Stimulated activated CD8-positive, alpha-beta memory T cell treated with anti-CD3 and anti-CD28 coated beads, Interleukin-4, amount 100 ng/mL, for 48 hours (primary cell): ENCODE measurements at regions not wholly inside any gene's neighbourhood (a gene's known extent, or its start where the extent isn't known, plus 50 kb on each side); places are given as distances from the start of the nearest gene placed in this dataset.
"Not testable (repeated sequence)": the region's sequence is repeated elsewhere in the genome, so short reads cannot be mapped to it uniquely, and the experiment has no call there.

Source experiments
- DNase-seq: peaks from one replicate; pipeline ENCODE4 v3.0.0-alpha.2; 2020

GRCh38 chr3:81170298-81170697 is 591.1 kb downstream of the GBE1 start:
- no peak for DNase-seq

GRCh38 chr3:81164806-81165205 is 596.6 kb downstream of the GBE1 start:
- DNase-seq = no peak

DNA sequence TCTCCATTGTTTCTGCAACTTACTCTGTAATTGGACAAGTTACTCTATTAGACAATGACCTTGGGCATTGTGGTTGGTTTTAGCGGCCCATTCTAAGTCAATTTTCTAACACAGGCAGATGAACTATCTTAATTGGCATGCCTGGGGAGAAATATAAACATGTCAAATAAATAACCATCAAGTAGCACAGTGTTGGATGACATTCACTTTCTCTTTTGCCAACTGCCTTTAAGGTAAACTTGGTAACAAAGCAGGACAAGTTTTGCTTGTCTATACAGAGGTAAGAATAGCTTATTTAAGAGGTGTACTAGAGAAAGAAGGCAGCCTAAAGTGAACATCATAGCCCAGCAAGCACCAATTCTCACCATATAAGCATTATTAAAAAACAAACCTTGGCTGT is 599.6 kb downstream of the GBE1 start:
- no peak for DNase-seq

DNA sequence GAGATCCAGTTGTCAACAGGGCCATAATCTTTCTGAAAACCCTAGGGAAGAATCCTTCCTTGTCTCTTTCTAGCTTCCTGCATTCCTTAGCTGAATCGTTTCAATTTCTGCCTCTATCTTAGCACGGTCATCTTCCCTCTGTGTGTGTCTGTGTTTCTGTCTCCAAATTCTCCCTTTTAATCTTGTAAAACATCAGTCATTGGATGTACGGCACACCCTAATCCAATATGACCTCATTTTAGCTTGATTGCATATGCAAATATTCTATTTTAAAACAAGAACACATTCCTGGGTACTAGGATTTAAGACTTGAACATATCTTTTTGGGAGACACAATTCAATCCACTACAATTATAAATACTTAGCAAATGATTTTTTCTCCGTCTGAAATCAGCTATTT is 600.3 kb downstream of the GBE1 start:
- no peak for DNase-seq

DNA sequence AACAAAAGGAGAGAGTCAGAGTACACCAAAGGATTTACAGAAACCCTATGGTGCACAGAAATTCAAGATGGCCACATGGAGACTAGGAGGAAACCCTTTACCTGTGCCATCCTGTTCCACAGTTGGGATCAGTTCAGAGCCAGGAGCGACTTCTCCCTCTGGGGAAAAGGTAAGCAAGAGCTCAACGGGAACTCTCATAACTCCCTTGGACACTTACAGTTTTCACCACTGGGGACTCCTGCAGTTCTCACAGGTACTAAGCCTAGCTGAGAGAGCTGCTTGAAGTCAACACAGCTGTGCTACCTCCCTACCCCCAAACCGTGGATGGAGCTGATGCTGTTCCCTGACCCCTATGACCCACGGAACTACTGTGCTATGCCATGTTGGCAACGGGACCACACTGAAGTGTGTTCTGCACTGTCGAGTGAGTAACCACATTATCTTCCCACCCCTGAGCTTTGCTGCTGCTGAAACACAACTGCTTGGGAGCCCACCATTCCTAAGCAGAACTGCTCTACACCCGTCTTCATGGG is 606.8 kb downstream of the GBE1 start:
- no peak for DNase-seq

- DNase-seq = no peak
These were observed 609.3 kb downstream of the GBE1 start for GRCh38 chr3:81152156-81152555.

DNA sequence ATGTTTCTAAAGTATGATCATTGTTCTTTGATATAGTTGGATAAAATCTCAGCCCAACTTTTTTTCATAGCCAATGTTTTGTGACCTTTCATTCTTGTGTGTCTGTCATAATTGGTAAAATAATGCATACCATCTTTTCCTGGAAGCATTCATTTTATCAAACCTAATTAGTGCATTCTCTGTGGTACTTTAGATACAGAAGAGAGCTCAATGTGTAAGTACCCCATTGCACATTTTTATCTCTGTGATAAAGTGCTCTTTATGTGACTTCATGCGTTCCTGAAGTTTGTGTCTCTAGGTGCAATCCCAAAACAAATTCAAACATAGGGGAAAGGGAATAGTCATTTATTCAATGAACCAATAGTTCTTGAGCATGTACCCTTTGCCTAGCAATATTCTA is 628.5 kb downstream of the GBE1 start:
- no peak for DNase-seq

DNA sequence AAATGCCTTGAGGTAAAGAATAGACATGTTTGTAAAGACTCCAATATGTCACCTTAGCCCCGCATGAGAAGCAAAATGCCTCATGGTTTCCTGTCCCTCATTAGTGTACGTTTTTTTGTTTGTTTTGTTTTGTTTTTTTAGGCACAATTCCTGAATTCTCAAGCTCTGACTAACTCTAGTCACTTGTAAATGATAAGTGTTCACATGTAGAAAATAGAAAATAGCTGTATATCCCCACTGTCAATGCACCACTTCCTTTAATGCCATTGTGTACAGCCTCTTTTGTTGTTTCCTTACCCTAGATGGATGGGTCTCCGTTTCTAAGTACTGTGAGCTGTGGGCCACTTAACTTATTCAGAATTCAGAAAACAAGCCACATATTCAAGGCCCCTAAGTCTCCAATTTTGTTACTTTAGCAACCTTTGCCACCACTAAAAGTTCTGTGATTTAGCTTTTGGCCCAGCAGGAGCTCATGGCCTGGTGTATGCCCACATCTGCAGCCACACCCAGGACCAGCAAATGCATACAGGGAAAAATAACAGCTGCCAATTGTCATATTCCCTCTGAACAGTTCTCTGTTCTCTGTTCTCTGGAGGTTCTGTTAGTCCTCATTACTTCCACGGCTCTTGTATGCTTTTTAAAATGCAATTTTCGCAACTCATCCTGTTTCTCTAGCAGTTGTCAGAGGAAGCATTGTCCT is 655.5 kb downstream of the GBE1 start:
- no peak for DNase-seq

DNA sequence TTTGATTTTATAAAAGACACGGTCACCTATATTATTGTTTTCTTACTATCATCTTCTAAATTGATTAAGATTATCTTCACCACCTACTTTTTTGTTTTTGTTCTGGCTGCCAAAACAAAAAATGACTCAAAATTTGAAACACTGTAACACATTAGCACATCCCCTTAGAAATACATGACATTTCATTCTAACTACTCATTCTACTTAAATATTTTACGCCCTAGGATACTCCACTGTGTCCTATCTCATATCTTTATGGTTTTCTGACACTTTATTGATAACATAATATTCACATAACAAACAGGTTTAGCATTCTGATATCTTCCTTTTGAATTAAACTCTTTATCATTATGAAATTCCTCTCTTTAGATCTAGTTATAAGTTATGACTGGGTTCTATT is 656.2 kb downstream of the GBE1 start:
- DNase-seq = no peak

- DNase-seq = no peak
These were observed 663.6 kb downstream of the GBE1 start for GRCh38 chr3:81097889-81098288.

- no peak for DNase-seq
These were observed 665.5 kb downstream of the GBE1 start for GRCh38 chr3:81095956-81096355.

- DNase-seq = no peak
These were observed 666.5 kb downstream of the GBE1 start for GRCh38 chr3:81094986-81095385.

GRCh38 chr3:81087607-81088006 is 673.8 kb downstream of the GBE1 start:
- no peak for DNase-seq

- no peak for DNase-seq
These were observed 675.1 kb downstream of the GBE1 start for GRCh38 chr3:81086348-81086747.

DNA sequence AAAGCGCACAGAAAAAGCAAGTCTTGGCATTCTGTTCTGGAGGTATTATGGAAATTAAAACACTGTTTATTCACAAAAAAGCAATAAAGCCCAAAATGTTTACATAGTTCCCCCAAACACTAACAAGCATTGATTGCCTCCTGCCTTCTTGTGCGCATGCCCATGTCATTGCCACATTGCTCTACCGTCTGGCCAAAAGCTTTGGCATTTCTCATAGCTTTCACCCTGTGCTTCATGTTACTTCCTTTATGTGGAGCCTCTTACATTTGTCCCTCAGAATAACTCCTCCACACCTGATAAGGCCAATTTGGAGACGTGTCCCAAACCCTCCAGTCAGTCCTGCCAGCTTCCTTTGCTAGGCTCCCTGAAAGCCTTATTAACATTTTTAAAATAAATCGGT is 680.8 kb downstream of the GBE1 start:
- no peak for DNase-seq

DNA sequence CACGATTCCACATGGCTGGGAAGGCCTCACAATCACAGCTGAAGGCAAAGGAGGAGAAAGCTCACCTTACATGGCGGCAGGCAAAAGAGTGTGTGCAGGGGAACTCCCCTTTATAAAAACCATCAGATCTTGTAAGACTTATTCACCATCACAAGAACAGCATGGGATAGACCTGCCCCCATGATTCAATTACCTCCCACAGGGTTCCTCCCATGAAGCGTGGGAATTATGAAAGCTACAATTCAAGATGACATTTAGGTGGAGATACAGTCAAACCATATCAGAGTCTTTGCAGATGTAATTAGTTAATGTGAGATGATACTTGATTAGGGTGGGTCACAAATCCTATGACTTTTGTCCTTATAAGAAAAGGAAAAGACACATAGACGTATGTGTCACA is 688.9 kb downstream of the GBE1 start:
- DNase-seq = no peak

- no peak for DNase-seq
These were observed 692.9 kb downstream of the GBE1 start for GRCh38 chr3:81068546-81068945.

DNA sequence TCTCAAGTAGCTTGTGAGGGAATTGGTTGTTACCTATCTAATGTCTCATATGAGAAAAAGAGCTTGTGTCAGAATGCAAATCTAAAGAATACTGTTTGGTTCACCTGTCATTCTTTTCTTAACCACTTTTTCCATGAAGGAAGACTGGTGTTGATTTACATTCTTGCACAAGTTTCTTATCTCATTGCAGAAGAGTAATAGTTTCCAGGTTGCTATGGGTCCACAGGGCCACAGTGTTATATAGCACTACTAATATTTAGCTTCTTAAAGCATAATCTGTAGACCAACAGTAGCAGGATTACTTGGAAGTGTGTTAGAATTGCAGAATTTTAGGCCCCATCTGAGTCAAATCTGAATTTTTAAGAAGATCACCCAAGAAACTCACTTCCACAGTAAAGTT is 697.5 kb downstream of the GBE1 start:
- no peak for DNase-seq

DNA sequence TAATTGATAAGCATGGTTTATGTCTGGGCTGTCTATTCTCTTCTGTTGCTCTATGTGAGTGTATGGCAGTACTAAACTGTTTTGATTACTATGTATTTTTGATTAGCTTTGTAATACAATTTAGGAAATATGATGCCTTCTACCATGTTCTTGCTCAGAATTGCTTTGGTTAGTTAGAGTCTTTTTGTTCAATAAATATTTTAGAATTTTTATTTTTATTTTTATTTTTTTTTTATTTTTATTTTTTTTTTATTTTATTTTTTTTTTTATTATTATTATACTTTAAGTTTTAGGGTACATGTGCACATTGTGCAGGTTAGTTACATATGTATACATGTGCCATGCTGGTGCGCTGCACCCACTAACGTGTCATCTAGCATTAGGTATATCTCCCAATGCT is 710.3 kb downstream of the GBE1 start:
- not testable (repeated sequence) for DNase-seq

GRCh38 chr3:81048058-81048665 is 713.3 kb downstream of the GBE1 start:
- DNase-seq = no peak

- DNase-seq = no peak
These were observed 715.5 kb downstream of the GBE1 start for GRCh38 chr3:81045976-81046375.

- no peak for DNase-seq
These were observed 716.2 kb downstream of the GBE1 start for GRCh38 chr3:81045246-81045645.

DNA sequence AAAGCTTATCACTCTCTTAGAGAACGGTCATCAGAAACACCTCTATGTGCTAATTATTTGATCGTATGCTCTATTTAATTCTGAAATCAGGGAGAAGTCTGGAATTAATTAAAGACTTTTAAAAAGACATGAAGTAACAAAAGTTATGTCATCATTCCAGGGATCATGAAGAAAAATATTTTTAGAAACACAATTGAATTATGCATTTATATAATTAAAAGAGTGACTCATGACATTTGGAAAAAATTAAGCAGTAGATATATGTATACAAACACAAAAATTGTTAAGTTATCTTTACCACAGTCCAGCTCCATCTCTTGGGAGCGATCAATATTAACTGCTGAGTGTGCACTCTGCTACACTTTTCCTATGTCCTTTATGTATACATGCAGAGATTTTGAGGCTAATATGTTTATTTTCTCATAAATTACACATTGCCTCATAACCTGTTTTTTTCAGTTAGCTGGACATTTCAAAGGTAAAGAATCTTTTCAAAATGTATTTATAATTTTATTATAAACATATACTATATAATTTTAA is 717.7 kb downstream of the GBE1 start:
- no peak for DNase-seq

GRCh38 chr3:81043009-81043408 is 718.4 kb downstream of the GBE1 start:
- no peak for DNase-seq

DNA sequence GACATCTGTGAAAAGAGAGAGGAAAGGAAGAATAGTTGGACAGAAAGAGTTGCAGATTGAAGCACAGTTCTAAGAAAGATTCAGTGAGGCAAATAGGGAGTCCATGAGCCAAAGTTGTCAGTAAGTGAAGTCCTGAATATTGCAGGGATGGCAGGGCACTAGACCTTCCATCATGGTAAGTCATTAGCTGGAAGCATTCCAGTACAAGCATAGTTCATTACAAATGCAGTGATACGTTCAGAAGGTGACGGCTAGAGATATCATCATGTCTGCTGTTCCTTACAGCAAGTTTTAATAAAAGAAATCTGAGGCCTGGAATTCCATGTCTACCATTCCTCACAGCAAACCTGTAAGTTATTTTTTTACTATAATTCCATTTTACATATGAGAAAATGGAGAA is 720.1 kb downstream of the GBE1 start:
- no peak for DNase-seq
